Calu3 (cell line): ENCODE measurements at regions not wholly inside any gene's neighbourhood (a gene's known extent, or its start where the extent isn't known, plus 50 kb on each side); places are given as distances from the start of the nearest gene placed in this dataset.

Source experiments
- BruUV-seq: library from RNA; stranded (reverse); fragments of 400-500 nt; replicated peaks from 2 replicates; lab custom pipeline; 2021; lab: Mats Ljungman, UMichigan
- CTCF ChIA-PET: fragments of 300-600 bp; sonication (Branson Sonifier 250); formaldehyde crosslinking; loops from one replicate; lab custom pipeline; 2022; ENCODE audit warnings: antibody characterized with exemption; lab: Charles Lee
- DNase-seq: peaks from one replicate; pipeline ENCODE4 v3.0.0; 2022
- H3K27ac Mint-ChIP-seq: one replicate; pipeline ENCODE4 v1.8.0; 2022; ENCODE audit warnings: mixed read lengths; ENCODE audit not compliant: unreplicated experiment
- H3K27me3 Mint-ChIP-seq: one replicate; pipeline ENCODE4 v1.8.0; 2022; ENCODE audit warnings: mixed read lengths; ENCODE audit not compliant: unreplicated experiment
- H3K36me3 Mint-ChIP-seq: one replicate; pipeline ENCODE4 v1.8.0; 2022; ENCODE audit warnings: mild to moderate bottlenecking, moderate library complexity, mixed read lengths; ENCODE audit not compliant: insufficient read depth, unreplicated experiment
- H3K4me1 Mint-ChIP-seq: one replicate; pipeline ENCODE4 v1.8.0; 2022; ENCODE audit warnings: mild to moderate bottlenecking, low read depth, mixed read lengths; ENCODE audit not compliant: unreplicated experiment
- H3K4me3 Mint-ChIP-seq: one replicate; pipeline ENCODE4 v1.8.0; 2022; ENCODE audit warnings: mild to moderate bottlenecking, low read depth, moderate library complexity, mixed read lengths; ENCODE audit not compliant: unreplicated experiment
- H3K9me3 Mint-ChIP-seq: one replicate; pipeline ENCODE4 v1.8.0; 2022; ENCODE audit warnings: low read depth, mixed read lengths; ENCODE audit not compliant: unreplicated experiment
- CTCF ChIP-seq: fragments of 200-600 bp; IDR thresholded peaks from one replicate; pipeline ENCODE4 v1.8.0; 2022; ENCODE audit warnings: antibody characterized with exemption; ENCODE audit not compliant: unreplicated experiment
- intact Hi-C: fragments of 100-400 bp; cut with micrococcal nuclease; formaldehyde crosslinking; loops from one replicate; pipeline ENCODE4 v1.10.0; 2022; ENCODE audit not compliant: unreplicated experiment

GRCh38 chr5:163569284-163569683 is 63.9 kb downstream of the MAT2B start:
- Mint-ChIP-seq H3K27ac (no peak overlapping the region), H3K9me3 (no peaks in the 10 kb centered on the region), H3K27me3 (peaks cover 63% of the 10 kb centered on the region), H3K4me1 (no peaks in the 10 kb centered on the region), H3K4me3 (no peak overlapping the region), H3K36me3 (no peaks in the 10 kb centered on the region)
- no TSS peak for BruUV-seq
- intact Hi-C loops, result loop anchor here (1.0 to 10.0 kb wide), 3 partner anchors 346 to 1636 kb away; no protein-coding TSS in a partner anchor
- no peak for DNase-seq
- CTCF ChIA-PET, result interaction anchor here (1.0 kb wide), 1 partner anchor 935 kb away, joined by 3 read pairs; no protein-coding TSS in a partner anchor
- TF ChIP-seq CTCF, result no peak

- DNase-seq, result no peak
- Mint-ChIP-seq H3K9me3 (no peaks in the 10 kb centered on the region), H3K27ac (no peak overlapping the region), H3K36me3 (no peaks in the 10 kb centered on the region), H3K4me3 (no peak overlapping the region), H3K27me3 (peaks cover 38% of the 10 kb centered on the region), H3K4me1 (no peaks in the 10 kb centered on the region)
- BruUV-seq, result no TSS peak
- TF ChIP-seq CTCF, result no peak
- CTCF ChIA-PET, result no interaction called here
- intact Hi-C loops, result no loop called here
Measured at GRCh38 chr5:163571744-163572143, 66.3 kb downstream of the MAT2B start.

- intact Hi-C loops, result no loop called here
- Mint-ChIP-seq H3K27me3 (peaks cover 8% of the 10 kb centered on the region), H3K36me3 (no peaks in the 10 kb centered on the region), H3K9me3 (no peaks in the 10 kb centered on the region), H3K4me1 (no peaks in the 10 kb centered on the region), H3K4me3 (no peak overlapping the region), H3K27ac (no peak overlapping the region)
- CTCF ChIA-PET, result no interaction called here
- no peak for DNase-seq
- BruUV-seq, result no TSS peak
- TF ChIP-seq CTCF, result no peak
Measured at GRCh38 chr5:163574472-163575440, 69.3 kb downstream of the MAT2B start.

- no peaks in the 10 kb centered on the region for H3K27me3 Mint-ChIP-seq
- no peaks in the 10 kb centered on the region for H3K36me3 Mint-ChIP-seq
- BruUV-seq, result no TSS peak
- no peak for TF ChIP-seq CTCF
- intact Hi-C loops, result no loop called here
- H3K27ac Mint-ChIP-seq, result no peak overlapping the region
- no peak overlapping the region for H3K4me3 Mint-ChIP-seq
- no peak for DNase-seq
- no peaks in the 10 kb centered on the region for H3K9me3 Mint-ChIP-seq
- CTCF ChIA-PET, result interaction anchor here (0.7 kb wide), 2 partner anchors 117 to 1609 kb away, joined by 3 read pairs; no protein-coding TSS in a partner anchor
- H3K4me1 Mint-ChIP-seq, result peaks cover 6% of the 10 kb centered on the region
Measured at GRCh38 chr5:163578652-163579051, 73.2 kb downstream of the MAT2B start.
